SK-N-SH (cell line): ENCODE measurements at regions not wholly inside any gene's neighbourhood (a gene's known extent, or its start where the extent isn't known, plus 50 kb on each side); places are given as distances from the start of the nearest gene placed in this dataset.

Experiments used
- CTCF ChIA-PET: fragments of 300-600, 350-600 bp; formaldehyde crosslinking; extraction: SDS; loops from one replicate; lab custom pipeline; 2021; lab: Yijun Ruan, JAX
- POLR2A ChIA-PET: fragments of 350-600 bp; sonication (Branson Sonifier 250); formaldehyde crosslinking; extraction: SDS; loops from one replicate; lab custom pipeline; 2020; ENCODE audit warnings: antibody characterized with exemption, inconsistent platforms; lab: Yijun Ruan, JAX
- DNase-seq: peaks from one replicate; pipeline ENCODE4 v3.0.0; 2012
- H2AFZ ChIP-seq: fragments of 200-600 bp; sonication (generic); 2 replicates; pipeline ENCODE4 v1.8.1; 2016; ENCODE audit warnings: antibody characterized with exemption, mild to moderate bottlenecking, low read depth
- H3F3A ChIP-seq: fragments of 200-600 bp; sonication (generic); replicated peaks from 2 replicates; pipeline ENCODE3; 2016; ENCODE audit warnings: antibody characterized with exemption, mild to moderate bottlenecking; ENCODE audit not compliant: insufficient read depth
- H3K27ac ChIP-seq, 2 experiments: fragments of 200-500 bp in 1 of 2; fragments of 200-600 bp in 1 of 2; sonication (Bioruptor generic) in 1 of 2; sonication (generic), shearing (Covaris generic) in 1 of 2; 2 replicates each; pipeline versions ENCODE4 v1.5.1 to v1.6.1; 2014 to 2016; ENCODE audit warnings: low read depth in 2 of 2, inconsistent platforms in 1 of 2, low read length in 1 of 2, mild to moderate bottlenecking in 1 of 2, mixed read lengths in 1 of 2
- H3K27me3 ChIP-seq: fragments of 200-600 bp; sonication (generic), shearing (Covaris generic); 2 replicates; pipeline ENCODE4 v1.6.1; 2016; ENCODE audit warnings: mixed run types; ENCODE audit not compliant: insufficient read depth
- H3K36me3 ChIP-seq, 2 experiments: fragments of 200-500 bp in 1 of 2; fragments of 200-600 bp in 1 of 2; sonication (Bioruptor generic) in 1 of 2; sonication (generic) in 1 of 2; replicated peaks in 1 of 2; 2 replicates each; pipeline versions ENCODE3 to v1.5.1; 2014 to 2016; ENCODE audit warnings: low read length in 1 of 2, mild to moderate bottlenecking in 1 of 2; ENCODE audit not compliant: insufficient read depth in 2 of 2, control insufficient read depth in 1 of 2
- H3K4me1 ChIP-seq, 2 experiments: fragments of 200-500 bp in 1 of 2; fragments of 200-600 bp in 1 of 2; sonication (Bioruptor generic) in 1 of 2; sonication (generic), shearing (Covaris generic) in 1 of 2; 2 replicates each; pipeline versions ENCODE4 v1.5.1 to v1.6.1; 2014 to 2016; ENCODE audit warnings: low read depth in 1 of 2, low read length in 1 of 2, mixed run types in 1 of 2; ENCODE audit not compliant: insufficient read depth in 2 of 2, control insufficient read depth in 1 of 2
- H3K4me2 ChIP-seq: fragments of 200-600 bp; sonication (generic), shearing (Covaris generic); 2 replicates; pipeline ENCODE4 v1.6.1; 2017; ENCODE audit warnings: mixed run types
- H3K4me3 ChIP-seq, 2 experiments: fragments of 200-500 bp in 1 of 2; fragments of 200-600 bp in 1 of 2; sonication (Bioruptor generic) in 1 of 2; sonication (generic), shearing (Covaris generic) in 1 of 2; 2 replicates each; pipeline versions ENCODE4 v1.5.1 to v1.8.1; 2014 to 2016; ENCODE audit warnings: low read depth in 2 of 2, inconsistent platforms in 1 of 2, low read length in 1 of 2, mild to moderate bottlenecking in 1 of 2, mixed read lengths in 1 of 2, moderate library complexity in 1 of 2
- H3K79me2 ChIP-seq: fragments of 200-600 bp; sonication (generic); 2 replicates; pipeline ENCODE4 v1.8.1; 2017; ENCODE audit warnings: mild to moderate bottlenecking; ENCODE audit not compliant: insufficient read depth
- H3K9ac ChIP-seq: fragments of 200-600 bp; sonication (generic); 2 replicates; pipeline ENCODE4 v1.6.1; 2017; ENCODE audit warnings: mixed run types
- H3K9me2 ChIP-seq: fragments of 200-600 bp; sonication (generic); 2 replicates; pipeline ENCODE4 v1.6.1; 2017; ENCODE audit warnings: mixed run types
- H3K9me3 ChIP-seq: fragments of 200-600 bp; sonication (generic); 2 replicates; pipeline ENCODE4 v1.6.1; 2017; ENCODE audit warnings: mixed run types, mild to moderate bottlenecking, moderate library complexity
- H4K20me1 ChIP-seq: fragments of 200-600 bp; sonication (generic); 2 replicates; pipeline ENCODE4 v1.6.1; 2017; ENCODE audit warnings: mild to moderate bottlenecking, mixed run types; ENCODE audit not compliant: insufficient read depth
- CHD2 ChIP-seq: fragments of 150-350 bp; IDR thresholded peaks from 2 replicates; pipeline ENCODE4 v1.6.1; 2018; ENCODE audit warnings: low read length; ENCODE audit not compliant: partially characterized antibody
- CTCF ChIP-seq: fragments of 200-600 bp; sonication (generic); IDR thresholded peaks from 2 replicates; pipeline ENCODE4 v1.6.1; 2017; ENCODE audit warnings: antibody characterized with exemption, mild to moderate bottlenecking, moderate library complexity
- FOXJ3 ChIP-seq: sonication (generic); formaldehyde crosslinking; IDR thresholded peaks from 2 replicates; pipeline ENCODE4 v1.5.1; 2020; ENCODE audit warnings: mild to moderate bottlenecking, missing genetic modification reagents
- FOXM1 ChIP-seq: IDR thresholded peaks from 2 replicates; pipeline ENCODE4 v1.4.0; 2012; ENCODE audit warnings: low read depth, mild to moderate bottlenecking
- GABPA ChIP-seq: IDR thresholded peaks from 2 replicates; pipeline ENCODE4 v1.4.0; 2012; ENCODE audit warnings: low read depth, mild to moderate bottlenecking
- MXI1 ChIP-seq: IDR thresholded peaks from 2 replicates; pipeline ENCODE4 v1.6.1; 2012; ENCODE audit warnings: mild to moderate bottlenecking, low read depth, low read length, improper control_type of control experiment
- NFIC ChIP-seq: IDR thresholded peaks from 2 replicates; pipeline ENCODE4 v1.4.0; 2012; ENCODE audit warnings: borderline replicate concordance
- NRF1 ChIP-seq: IDR thresholded peaks from 2 replicates; pipeline ENCODE4 v1.6.1; 2012; ENCODE audit warnings: low read depth, mild to moderate bottlenecking, low read length
- POLR2AphosphoS5 ChIP-seq: IDR thresholded peaks from 2 replicates; pipeline ENCODE4 v1.6.1; 2012; ENCODE audit warnings: low read depth, low read length
- RAD21 ChIP-seq: IDR thresholded peaks from 2 replicates; pipeline ENCODE4 v1.6.1; 2012; ENCODE audit warnings: mild to moderate bottlenecking, low read length
- RCOR1 ChIP-seq: fragments of 150-350 bp; IDR thresholded peaks from 2 replicates; pipeline ENCODE4 v1.6.1; 2017; ENCODE audit warnings: antibody characterized with exemption, low read length
- SMC3 ChIP-seq: IDR thresholded peaks from 2 replicates; pipeline ENCODE4 v1.6.1; 2012; ENCODE audit warnings: low read depth, low read length, improper control_type of control experiment
- YY1 ChIP-seq: IDR thresholded peaks from 2 replicates; pipeline ENCODE4 v1.4.0; 2012; ENCODE audit warnings: low read depth, mild to moderate bottlenecking
- WGBS: methylation state at CpG from one replicate; pipeline ENCODE4 v1.1.6; 2017; ENCODE audit warnings: low lambda C conversion rate; 5-methylcytosine and 5-hydroxymethylcytosine counted together
- TF ChIP-seq, protein P1 (sequence below): IDR thresholded peaks from 2 replicates; pipeline ENCODE4 v1.6.1; 2012; ENCODE audit warnings: mild to moderate bottlenecking, low read depth, low read length, moderate library complexity
- TF ChIP-seq, protein P2 (sequence below): fragments of 150-350 bp; IDR thresholded peaks from 2 replicates; pipeline ENCODE4 v1.6.1; 2016; ENCODE audit warnings: mild to moderate bottlenecking, low read depth, low read length

DNA sequence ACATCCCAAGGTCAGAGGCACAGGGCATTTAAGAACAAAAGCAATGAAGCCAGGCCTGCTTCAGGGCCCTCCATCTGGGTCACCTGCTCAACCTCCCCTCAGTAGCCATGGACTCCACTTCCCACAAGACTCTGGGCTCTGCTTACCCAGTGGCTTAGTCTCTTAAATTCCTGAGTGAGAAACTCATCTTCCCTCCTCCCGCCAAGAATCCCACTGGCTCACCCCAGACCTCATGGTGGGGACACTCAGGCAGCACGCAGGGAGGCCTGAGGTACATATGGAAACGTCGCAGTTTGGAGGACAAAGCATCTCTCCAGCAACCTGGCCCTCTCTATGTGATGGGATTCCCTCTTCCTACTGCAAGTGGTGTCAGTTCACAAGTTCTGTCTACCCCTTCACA, 326.7 kb upstream of the CDH5 start:
- CTCF ChIA-PET, result no interaction called here
- TF ChIP-seq, protein P1, sequence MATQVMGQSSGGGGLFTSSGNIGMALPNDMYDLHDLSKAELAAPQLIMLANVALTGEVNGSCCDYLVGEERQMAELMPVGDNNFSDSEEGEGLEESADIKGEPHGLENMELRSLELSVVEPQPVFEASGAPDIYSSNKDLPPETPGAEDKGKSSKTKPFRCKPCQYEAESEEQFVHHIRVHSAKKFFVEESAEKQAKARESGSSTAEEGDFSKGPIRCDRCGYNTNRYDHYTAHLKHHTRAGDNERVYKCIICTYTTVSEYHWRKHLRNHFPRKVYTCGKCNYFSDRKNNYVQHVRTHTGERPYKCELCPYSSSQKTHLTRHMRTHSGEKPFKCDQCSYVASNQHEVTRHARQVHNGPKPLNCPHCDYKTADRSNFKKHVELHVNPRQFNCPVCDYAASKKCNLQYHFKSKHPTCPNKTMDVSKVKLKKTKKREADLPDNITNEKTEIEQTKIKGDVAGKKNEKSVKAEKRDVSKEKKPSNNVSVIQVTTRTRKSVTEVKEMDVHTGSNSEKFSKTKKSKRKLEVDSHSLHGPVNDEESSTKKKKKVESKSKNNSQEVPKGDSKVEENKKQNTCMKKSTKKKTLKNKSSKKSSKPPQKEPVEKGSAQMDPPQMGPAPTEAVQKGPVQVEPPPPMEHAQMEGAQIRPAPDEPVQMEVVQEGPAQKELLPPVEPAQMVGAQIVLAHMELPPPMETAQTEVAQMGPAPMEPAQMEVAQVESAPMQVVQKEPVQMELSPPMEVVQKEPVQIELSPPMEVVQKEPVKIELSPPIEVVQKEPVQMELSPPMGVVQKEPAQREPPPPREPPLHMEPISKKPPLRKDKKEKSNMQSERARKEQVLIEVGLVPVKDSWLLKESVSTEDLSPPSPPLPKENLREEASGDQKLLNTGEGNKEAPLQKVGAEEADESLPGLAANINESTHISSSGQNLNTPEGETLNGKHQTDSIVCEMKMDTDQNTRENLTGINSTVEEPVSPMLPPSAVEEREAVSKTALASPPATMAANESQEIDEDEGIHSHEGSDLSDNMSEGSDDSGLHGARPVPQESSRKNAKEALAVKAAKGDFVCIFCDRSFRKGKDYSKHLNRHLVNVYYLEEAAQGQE, result no peak
- TF ChIP-seq SMC3 (no peak), CTCF (no peak), FOXJ3 (no peak), MXI1 (no peak), YY1 (no peak), GABPA (no peak), CHD2 (no peak), NFIC (no peak), RAD21 (no peak), RCOR1 (no peak), FOXM1 (no peak), NRF1 (no peak), POLR2AphosphoS5 (no peak)
- TF ChIP-seq, protein P2, sequence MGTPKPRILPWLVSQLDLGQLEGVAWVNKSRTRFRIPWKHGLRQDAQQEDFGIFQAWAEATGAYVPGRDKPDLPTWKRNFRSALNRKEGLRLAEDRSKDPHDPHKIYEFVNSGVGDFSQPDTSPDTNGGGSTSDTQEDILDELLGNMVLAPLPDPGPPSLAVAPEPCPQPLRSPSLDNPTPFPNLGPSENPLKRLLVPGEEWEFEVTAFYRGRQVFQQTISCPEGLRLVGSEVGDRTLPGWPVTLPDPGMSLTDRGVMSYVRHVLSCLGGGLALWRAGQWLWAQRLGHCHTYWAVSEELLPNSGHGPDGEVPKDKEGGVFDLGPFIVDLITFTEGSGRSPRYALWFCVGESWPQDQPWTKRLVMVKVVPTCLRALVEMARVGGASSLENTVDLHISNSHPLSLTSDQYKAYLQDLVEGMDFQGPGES, result no peak

More for the DNA sequence above, 326.7 kb upstream of the CDH5 start:
- Histone ChIP-seq H3K27me3 (no peaks in the 10 kb centered on the region), H3K4me3 (no peak overlapping the region), H4K20me1 (no peaks in the 10 kb centered on the region), H3K4me2 (no peak overlapping the region), H2AFZ (no peak overlapping the region), H3K36me3 (no peaks in the 10 kb centered on the region), H3K9ac (no peak overlapping the region), H3K79me2 (no peaks in the 10 kb centered on the region), H3K4me1 (peaks cover 0 to 2% of the 10 kb centered on the region in 2 experiments; a peak in 1 of 4 replicates), H3K27ac (no peak overlapping the region), H3K9me2 (no peaks in the 10 kb centered on the region), H3K9me3 (no peaks in the 10 kb centered on the region), H3F3A (no peaks in the 10 kb centered on the region)
- POLR2A ChIA-PET, result no interaction called here
- no peak for DNase-seq
- 62% methylated on average over 4 of the region's 4 CpGs for WGBS
